MM.1S (cell line): ENCODE measurements at regions not wholly inside any gene's neighbourhood (a gene's known extent, or its start where the extent isn't known, plus 50 kb on each side); places are given as distances from the start of the nearest gene placed in this dataset.

Experiments
- DNase-seq: peaks from one replicate; pipeline ENCODE4 v3.0.0-alpha.2; 2015
- H2AFZ ChIP-seq: fragments of 300-600 bp; sonication (generic); 2 replicates; pipeline ENCODE4 v1.6.0; 2016; ENCODE audit warnings: antibody characterized with exemption, low read length
- H3F3A ChIP-seq: fragments of 300-600 bp; sonication (generic); 2 replicates; pipeline ENCODE4 v1.6.1; 2016; ENCODE audit warnings: mild to moderate bottlenecking, antibody characterized with exemption, low read length, moderate library complexity, mixed read lengths; ENCODE audit not compliant: insufficient read depth
- H3K27ac ChIP-seq: fragments of 300-600 bp; sonication (generic); 2 replicates; pipeline ENCODE4 v1.5.1; 2016; ENCODE audit warnings: mild to moderate bottlenecking, low read length
- H3K27me3 ChIP-seq: fragments of 300-600 bp; sonication (generic); replicated peaks from 2 replicates; pipeline ENCODE4 v1.6.0; 2016; ENCODE audit warnings: low read length; ENCODE audit not compliant: insufficient read depth
- H3K36me3 ChIP-seq: fragments of 300-600 bp; sonication (generic); replicated peaks from 2 replicates; pipeline ENCODE4 v1.6.1; 2016; ENCODE audit warnings: mild to moderate bottlenecking, low read length, mixed read lengths; ENCODE audit not compliant: insufficient read depth
- H3K4me1 ChIP-seq: fragments of 300-600 bp; sonication (generic); 2 replicates; pipeline ENCODE4 v1.6.1; 2016; ENCODE audit warnings: low read length, mixed read lengths
- H3K4me2 ChIP-seq: fragments of 300-600 bp; sonication (generic); 2 replicates; pipeline ENCODE4 v1.6.0; 2016; ENCODE audit warnings: low read depth, low read length
- H3K4me3 ChIP-seq: fragments of 300-600 bp; sonication (generic); 2 replicates; pipeline ENCODE4 v1.5.1; 2016; ENCODE audit warnings: low read length, mixed read lengths
- H3K79me2 ChIP-seq: fragments of 300-600 bp; sonication (generic); 2 replicates; pipeline ENCODE4 v1.6.1; 2016; ENCODE audit warnings: mixed run types, low read length, mixed read lengths
- H3K9ac ChIP-seq: fragments of 300-600 bp; sonication (generic); 2 replicates; pipeline ENCODE4 v1.6.1; 2016; ENCODE audit warnings: low read length, mixed read lengths
- H3K9me2 ChIP-seq: fragments of 300-600 bp; sonication (generic); replicated peaks from 2 replicates; pipeline ENCODE4 v1.6.1; 2016; ENCODE audit warnings: mild to moderate bottlenecking, low read length, mixed read lengths; ENCODE audit not compliant: insufficient read depth
- H3K9me3 ChIP-seq: fragments of 300-600 bp; sonication (generic); replicated peaks from 2 replicates; pipeline ENCODE4 v1.6.1; 2016; ENCODE audit warnings: mild to moderate bottlenecking, low read length, mixed read lengths; ENCODE audit not compliant: insufficient read depth
- H4K20me1 ChIP-seq: fragments of 300-600 bp; sonication (generic); 2 replicates; pipeline ENCODE4 v1.6.1; 2016; ENCODE audit warnings: mild to moderate bottlenecking, low read length, moderate library complexity, mixed read lengths; ENCODE audit not compliant: insufficient read depth
- EZH2 ChIP-seq: fragments of 300-600 bp; sonication (generic); optimal IDR thresholded peaks from 2 replicates; pipeline ENCODE3; 2017; ENCODE audit warnings: low read depth, mild to moderate bottlenecking, antibody characterized with exemption, low read length, mixed read lengths
- EZH2phosphoT487 ChIP-seq: fragments of 300-600 bp; sonication (generic); IDR thresholded peaks from 2 replicates; pipeline ENCODE4 v1.6.1; 2018; ENCODE audit warnings: antibody characterized with exemption, low read length
- TF ChIP-seq, protein P1 (sequence below): fragments of 300-600 bp; sonication (generic); IDR thresholded peaks from 2 replicates; pipeline ENCODE4 v1.5.1; 2016; ENCODE audit warnings: antibody characterized with exemption, low read length, mixed read lengths

DNA sequence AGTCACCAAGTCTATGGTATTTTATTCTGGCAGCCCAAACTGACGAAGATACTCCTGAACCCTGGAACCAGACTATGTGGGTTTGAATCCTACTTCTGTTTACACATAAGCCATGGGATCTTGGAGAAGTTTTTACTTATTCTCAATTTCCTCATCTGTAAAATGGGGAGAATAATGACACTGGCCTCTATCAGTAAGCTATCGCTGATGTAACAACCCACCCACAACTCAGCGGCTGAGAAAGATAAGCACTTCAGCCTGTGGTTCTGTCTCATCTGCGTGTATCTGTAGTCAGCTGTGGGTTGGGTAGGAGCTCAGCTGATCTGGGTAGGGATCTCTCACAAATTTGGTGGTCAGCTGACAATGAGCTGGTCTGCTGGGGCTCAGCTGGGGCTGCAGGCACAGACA lies 68.0 kb upstream of the ALX4 start:
- Histone ChIP-seq H3K4me1 (no peaks in the 10 kb centered on the region), H3K27ac (no peak overlapping the region), H3K9me3 (no peaks in the 10 kb centered on the region), H3K4me2 (no peak overlapping the region), H3F3A (no peaks in the 10 kb centered on the region), H2AFZ (no peak overlapping the region), H4K20me1 (no peaks in the 10 kb centered on the region), H3K4me3 (no peak overlapping the region), H3K36me3 (no peaks in the 10 kb centered on the region), H3K9me2 (no peaks in the 10 kb centered on the region), H3K9ac (no peak overlapping the region), H3K79me2 (no peaks in the 10 kb centered on the region), H3K27me3 (no peaks in the 10 kb centered on the region)
- no peak for DNase-seq
- no peak for TF ChIP-seq EZH2phosphoT487
- TF ChIP-seq, protein P1, sequence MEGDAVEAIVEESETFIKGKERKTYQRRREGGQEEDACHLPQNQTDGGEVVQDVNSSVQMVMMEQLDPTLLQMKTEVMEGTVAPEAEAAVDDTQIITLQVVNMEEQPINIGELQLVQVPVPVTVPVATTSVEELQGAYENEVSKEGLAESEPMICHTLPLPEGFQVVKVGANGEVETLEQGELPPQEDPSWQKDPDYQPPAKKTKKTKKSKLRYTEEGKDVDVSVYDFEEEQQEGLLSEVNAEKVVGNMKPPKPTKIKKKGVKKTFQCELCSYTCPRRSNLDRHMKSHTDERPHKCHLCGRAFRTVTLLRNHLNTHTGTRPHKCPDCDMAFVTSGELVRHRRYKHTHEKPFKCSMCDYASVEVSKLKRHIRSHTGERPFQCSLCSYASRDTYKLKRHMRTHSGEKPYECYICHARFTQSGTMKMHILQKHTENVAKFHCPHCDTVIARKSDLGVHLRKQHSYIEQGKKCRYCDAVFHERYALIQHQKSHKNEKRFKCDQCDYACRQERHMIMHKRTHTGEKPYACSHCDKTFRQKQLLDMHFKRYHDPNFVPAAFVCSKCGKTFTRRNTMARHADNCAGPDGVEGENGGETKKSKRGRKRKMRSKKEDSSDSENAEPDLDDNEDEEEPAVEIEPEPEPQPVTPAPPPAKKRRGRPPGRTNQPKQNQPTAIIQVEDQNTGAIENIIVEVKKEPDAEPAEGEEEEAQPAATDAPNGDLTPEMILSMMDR: no peak
- no peak for TF ChIP-seq EZH2

DNA sequence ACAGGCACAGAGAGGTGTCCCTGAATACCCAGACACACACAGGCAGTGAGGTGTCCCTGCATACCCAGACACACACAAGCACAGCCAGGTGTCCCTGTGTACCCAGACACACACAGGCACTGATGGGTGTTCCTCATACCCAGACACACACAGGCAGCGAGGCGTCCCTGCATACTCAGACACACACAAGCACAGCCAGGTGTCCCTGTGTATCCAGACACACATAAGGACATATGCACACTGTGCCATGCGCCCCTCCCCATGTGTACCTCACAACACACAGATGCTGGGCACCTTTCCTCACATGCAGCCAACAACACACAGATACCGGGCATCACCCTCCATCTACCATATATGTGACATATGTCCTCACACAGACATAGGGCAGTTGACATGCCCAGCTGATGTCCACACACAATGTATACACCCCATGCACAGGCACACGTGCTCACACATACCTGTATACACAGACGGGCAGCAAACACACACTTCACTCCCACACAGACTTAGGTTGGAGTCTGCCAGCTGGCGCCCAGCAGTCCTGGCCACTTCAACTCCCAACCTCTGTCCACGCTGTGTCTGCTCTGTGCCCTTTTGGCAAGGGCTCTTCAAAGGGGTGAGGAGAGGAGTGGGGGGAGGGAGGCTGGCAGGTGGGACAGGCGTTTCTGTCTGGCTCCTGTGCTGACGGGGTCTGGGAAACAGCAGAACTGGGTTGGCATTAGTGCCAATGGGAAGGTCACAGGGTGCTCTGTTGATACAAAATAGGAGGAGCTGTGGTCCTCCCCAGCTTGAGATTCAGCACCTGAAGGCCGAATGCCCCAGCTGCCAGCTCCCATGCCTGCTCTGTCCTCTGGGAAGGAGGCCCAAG lies 69.4 kb upstream of the ALX4 start:
- no peak overlapping the region for H3K27ac ChIP-seq
- no peaks in the 10 kb centered on the region for H3F3A ChIP-seq
- H3K9me2 ChIP-seq: no peaks in the 10 kb centered on the region
- no peaks in the 10 kb centered on the region for H3K9me3 ChIP-seq
- H3K4me1 ChIP-seq: no peaks in the 10 kb centered on the region
- no peaks in the 10 kb centered on the region for H3K36me3 ChIP-seq
- no peak for DNase-seq
- no peaks in the 10 kb centered on the region for H4K20me1 ChIP-seq
- H3K9ac ChIP-seq: no peak overlapping the region
- TF ChIP-seq, protein P1: no peak
- TF ChIP-seq EZH2 (no peak), EZH2phosphoT487 (no peak)
- H3K4me2 ChIP-seq: no peak overlapping the region
- H3K27me3 ChIP-seq: no peaks in the 10 kb centered on the region
- H3K79me2 ChIP-seq: no peaks in the 10 kb centered on the region
- H2AFZ ChIP-seq: no peak overlapping the region
- no peak overlapping the region for H3K4me3 ChIP-seq

DNA sequence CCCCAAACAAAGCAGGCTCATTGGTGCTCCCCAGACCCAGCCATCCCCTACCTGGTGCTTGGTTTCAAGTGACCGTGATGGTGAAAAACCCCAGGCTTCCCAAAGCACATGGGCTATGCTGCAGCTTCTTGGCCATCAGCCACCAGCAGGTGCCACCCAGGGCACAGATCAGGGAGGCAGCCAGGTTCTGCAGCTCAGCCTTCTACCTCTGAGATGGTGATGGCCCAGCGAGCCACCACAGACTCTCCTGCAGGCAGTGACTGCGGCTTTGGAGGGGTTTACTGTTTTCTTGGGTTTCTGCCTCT lies 70.0 kb upstream of the ALX4 start:
- H4K20me1 ChIP-seq: no peaks in the 10 kb centered on the region
- TF ChIP-seq EZH2phosphoT487: no peak
- TF ChIP-seq, protein P1: no peak
- no peak for TF ChIP-seq EZH2
- H3K9ac ChIP-seq: no peak overlapping the region
- H2AFZ ChIP-seq: no peak overlapping the region
- no peak for DNase-seq
- H3K4me2 ChIP-seq: no peak overlapping the region
- no peaks in the 10 kb centered on the region for H3K79me2 ChIP-seq
- no peaks in the 10 kb centered on the region for H3K4me1 ChIP-seq
- no peaks in the 10 kb centered on the region for H3K27me3 ChIP-seq
- H3K9me2 ChIP-seq: no peaks in the 10 kb centered on the region
- H3F3A ChIP-seq: no peaks in the 10 kb centered on the region
- no peak overlapping the region for H3K4me3 ChIP-seq
- H3K36me3 ChIP-seq: no peaks in the 10 kb centered on the region
- no peak overlapping the region for H3K27ac ChIP-seq
- H3K9me3 ChIP-seq: no peaks in the 10 kb centered on the region
